ENCODE measurements at regions not wholly inside any gene's neighbourhood (a gene's known extent, or its start where the extent isn't known, plus 50 kb on each side); places are given as distances from the start of the nearest gene placed in this dataset.

- no peaks in the 10 kb centered on the region for H3K9me3 ChIP-seq
- no peak for TF ChIP-seq CTCF (IDR thresholded peaks at IDR 0.05)
- TF ChIP-seq POLR2A (IDR thresholded peaks at IDR 0.05) = no peak
- H3K27ac ChIP-seq = no peak overlapping the region
- peaks cover 0 to 40% (median 3%) of the 10 kb centered on the region in 4 donors for H3K27me3 ChIP-seq
- H3K4me1 ChIP-seq = peaks cover 9 to 39% (median 10%) of the 10 kb centered on the region in 3 donors
- H3K4me3 ChIP-seq = no peak overlapping the region
- 28 to 61% methylated on average over 4 of the region's 4 CpGs for WGBS, 2 donors
- no peaks in the 10 kb centered on the region for H3K36me3 ChIP-seq
- DNase-seq = no peak
- intact Hi-C loops (cut with DNase I) = no loop called here
Measured at GRCh38 chr13:34152409-34152808, 334.5 kb downstream of the RFC3 start.

- Histone ChIP-seq H3K27me3 (peaks cover 0 to 40% (median 3%) of the 10 kb centered on the region in 4 donors), H3K4me3 (no peak overlapping the region), H3K9me3 (no peaks in the 10 kb centered on the region), H3K36me3 (no peaks in the 10 kb centered on the region), H3K4me1 (peaks cover 9 to 41% (median 12%) of the 10 kb centered on the region in 3 donors), H3K27ac (no peak overlapping the region)
- no peak for DNase-seq
- intact Hi-C loops (cut with DNase I) = no loop called here
- no peak for TF ChIP-seq POLR2A (IDR thresholded peaks at IDR 0.05)
- no peak for TF ChIP-seq CTCF (IDR thresholded peaks at IDR 0.05)
Measured at GRCh38 chr13:34152996-34153395, 335.0 kb downstream of the RFC3 start.

GRCh38 chr13:34153428-34154180 lies 335.7 kb downstream of the RFC3 start:
- no peaks in the 10 kb centered on the region for H3K36me3 ChIP-seq
- WGBS, 2 donors = 68 to 73% methylated on average over 12 of the region's 12 CpGs
- intact Hi-C loops (cut with DNase I) = no loop called here
- H3K27me3 ChIP-seq = peaks cover 0 to 40% (median 3%) of the 10 kb centered on the region in 4 donors
- no peak for TF ChIP-seq POLR2A (IDR thresholded peaks at IDR 0.05)
- no peak for TF ChIP-seq CTCF (IDR thresholded peaks at IDR 0.05)
- peaks cover 9 to 41% (median 12%) of the 10 kb centered on the region in 3 donors for H3K4me1 ChIP-seq
- no peaks in the 10 kb centered on the region for H3K9me3 ChIP-seq
- no peak overlapping the region for H3K4me3 ChIP-seq
- no peak for DNase-seq
- no peak overlapping the region for H3K27ac ChIP-seq

- no peak overlapping the region for H3K4me3 ChIP-seq
- no peaks in the 10 kb centered on the region for H3K9me3 ChIP-seq
- WGBS, 2 donors = 31 to 42% methylated on average over 10 of the region's 10 CpGs
- peaks cover 0 to 45% (median 3%) of the 10 kb centered on the region in 4 donors for H3K27me3 ChIP-seq
- H3K36me3 ChIP-seq = no peaks in the 10 kb centered on the region
- intact Hi-C loops (cut with DNase I) = no loop called here
- peak overlapping the region in 3 of 4 donors; percentile 40 to 57 (median 56) for H3K27ac ChIP-seq
- H3K4me1 ChIP-seq = peaks cover 9 to 41% (median 12%) of the 10 kb centered on the region in 3 donors
- TF ChIP-seq CTCF (IDR thresholded peaks at IDR 0.05) (no peak), POLR2A (IDR thresholded peaks at IDR 0.05) (no peak)
- DNase-seq = no peak
Measured at GRCh38 chr13:34155931-34156607, 338.1 kb downstream of the RFC3 start.

- TF ChIP-seq CTCF (IDR thresholded peaks at IDR 0.05) = no peak
- no peak for TF ChIP-seq POLR2A (IDR thresholded peaks at IDR 0.05)
- H3K27ac ChIP-seq = peak overlapping the region in 3 of 4 donors; percentile 40 to 57 (median 56)
- no peaks in the 10 kb centered on the region for H3K9me3 ChIP-seq
- intact Hi-C loops (cut with DNase I) = no loop called here
- no peak for DNase-seq
- WGBS, 2 donors = 3 to 23% methylated on average over 11 to 12 of the region's 12 CpGs
- H3K4me1 ChIP-seq = peaks cover 9 to 47% (median 15%) of the 10 kb centered on the region in 3 donors
- peak overlapping the region in 1 of 4 donors; percentile 16 for H3K4me3 ChIP-seq
- peaks cover 0 to 45% (median 3%) of the 10 kb centered on the region in 4 donors for H3K27me3 ChIP-seq
- no peaks in the 10 kb centered on the region for H3K36me3 ChIP-seq
Measured at GRCh38 chr13:34156841-34157365, 339.0 kb downstream of the RFC3 start.

All from esophagus squamous epithelium (tissue), 5 donors.